ENCODE measurements at regions not wholly inside any gene's neighbourhood (a gene's known extent, or its start where the extent isn't known, plus 50 kb on each side); places are given as distances from the start of the nearest gene placed in this dataset.

- TF ChIP-seq CTCF (IDR thresholded peaks at IDR 0.05) (no peak), EP300 (IDR thresholded peaks at IDR 0.05; ENCODE audit: borderline replicate concordance in 1 of 2, low read depth in 1 of 2, low read length in 1 of 2) (no peak), RAD21 (IDR thresholded peaks at IDR 0.05; ENCODE audit: low read length) (no peak), TAF1 (IDR thresholded peaks at IDR 0.05; ENCODE audit: borderline replicate concordance, low read depth, low read length) (no peak), USF1 (IDR thresholded peaks at IDR 0.05; ENCODE audit: borderline replicate concordance, low read depth) (no peak), NFIC (IDR thresholded peaks at IDR 0.05; ENCODE audit: borderline replicate concordance) (no peak), FOXJ3 (CRISPR knock-in tag; IDR thresholded peaks at IDR 0.05) (no peak), RFX5 (IDR thresholded peaks at IDR 0.05; ENCODE audit: low read length) (no peak), JUND (IDR thresholded peaks at IDR 0.05) (no peak)
- TF ChIP-seq, protein P1, sequence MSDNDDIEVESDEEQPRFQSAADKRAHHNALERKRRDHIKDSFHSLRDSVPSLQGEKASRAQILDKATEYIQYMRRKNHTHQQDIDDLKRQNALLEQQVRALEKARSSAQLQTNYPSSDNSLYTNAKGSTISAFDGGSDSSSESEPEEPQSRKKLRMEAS (IDR thresholded peaks at IDR 0.05; ENCODE audit: low read depth) = no peak
- TF ChIP-seq, protein P2, sequence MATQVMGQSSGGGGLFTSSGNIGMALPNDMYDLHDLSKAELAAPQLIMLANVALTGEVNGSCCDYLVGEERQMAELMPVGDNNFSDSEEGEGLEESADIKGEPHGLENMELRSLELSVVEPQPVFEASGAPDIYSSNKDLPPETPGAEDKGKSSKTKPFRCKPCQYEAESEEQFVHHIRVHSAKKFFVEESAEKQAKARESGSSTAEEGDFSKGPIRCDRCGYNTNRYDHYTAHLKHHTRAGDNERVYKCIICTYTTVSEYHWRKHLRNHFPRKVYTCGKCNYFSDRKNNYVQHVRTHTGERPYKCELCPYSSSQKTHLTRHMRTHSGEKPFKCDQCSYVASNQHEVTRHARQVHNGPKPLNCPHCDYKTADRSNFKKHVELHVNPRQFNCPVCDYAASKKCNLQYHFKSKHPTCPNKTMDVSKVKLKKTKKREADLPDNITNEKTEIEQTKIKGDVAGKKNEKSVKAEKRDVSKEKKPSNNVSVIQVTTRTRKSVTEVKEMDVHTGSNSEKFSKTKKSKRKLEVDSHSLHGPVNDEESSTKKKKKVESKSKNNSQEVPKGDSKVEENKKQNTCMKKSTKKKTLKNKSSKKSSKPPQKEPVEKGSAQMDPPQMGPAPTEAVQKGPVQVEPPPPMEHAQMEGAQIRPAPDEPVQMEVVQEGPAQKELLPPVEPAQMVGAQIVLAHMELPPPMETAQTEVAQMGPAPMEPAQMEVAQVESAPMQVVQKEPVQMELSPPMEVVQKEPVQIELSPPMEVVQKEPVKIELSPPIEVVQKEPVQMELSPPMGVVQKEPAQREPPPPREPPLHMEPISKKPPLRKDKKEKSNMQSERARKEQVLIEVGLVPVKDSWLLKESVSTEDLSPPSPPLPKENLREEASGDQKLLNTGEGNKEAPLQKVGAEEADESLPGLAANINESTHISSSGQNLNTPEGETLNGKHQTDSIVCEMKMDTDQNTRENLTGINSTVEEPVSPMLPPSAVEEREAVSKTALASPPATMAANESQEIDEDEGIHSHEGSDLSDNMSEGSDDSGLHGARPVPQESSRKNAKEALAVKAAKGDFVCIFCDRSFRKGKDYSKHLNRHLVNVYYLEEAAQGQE (IDR thresholded peaks at IDR 0.05; ENCODE audit: low read depth, low read length) = no peak
These were observed 112.0 kb upstream of the ZNF366 start for GRCh38 chr5:72619251-72619650.
